ENCODE measurements at regions not wholly inside any gene's neighbourhood (a gene's known extent, or its start where the extent isn't known, plus 50 kb on each side); places are given as distances from the start of the nearest gene placed in this dataset.

DNA sequence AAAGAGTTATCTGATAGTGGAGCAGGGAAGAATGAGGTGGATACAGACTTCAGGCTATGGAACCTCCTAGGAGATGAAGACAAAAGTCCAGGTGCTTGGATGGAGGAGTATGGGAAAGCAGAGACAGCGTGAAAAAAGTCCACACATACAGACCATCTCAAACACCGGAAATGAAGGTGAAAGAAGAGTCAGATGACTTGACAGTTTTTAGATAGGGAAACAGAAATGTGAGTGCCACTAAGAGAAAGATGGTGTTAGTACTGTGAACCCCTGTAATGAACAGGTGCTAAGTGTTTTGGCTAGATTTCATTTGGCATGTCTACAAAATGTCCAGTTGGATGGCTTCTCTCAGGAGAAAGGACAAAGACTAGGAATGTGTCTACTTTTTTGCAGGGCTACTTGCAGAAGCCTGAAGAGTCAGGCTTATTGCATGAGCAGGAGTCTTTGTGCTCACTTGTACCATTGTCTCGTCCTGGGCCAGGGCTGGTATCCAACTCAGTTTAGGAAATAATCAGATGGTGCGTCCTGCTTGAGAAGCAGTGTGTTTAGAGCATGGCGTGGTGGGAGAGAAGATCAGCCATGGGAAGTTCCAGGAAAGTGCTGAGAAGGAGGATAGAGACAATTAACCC lies 90.6 kb upstream of the STARD4 start:
- H3K9me2 ChIP-seq = no peaks in the 10 kb centered on the region
- H3K4me3 ChIP-seq (ENCODE audit: low read depth in 2 of 2, low read length in 1 of 2) = no peak overlapping the region
- H3K79me2 ChIP-seq (ENCODE audit: insufficient read depth) = no peaks in the 10 kb centered on the region
- H3K27ac ChIP-seq (ENCODE audit: low read depth in 2 of 2, low read length in 1 of 2) = no peak overlapping the region
- TF ChIP-seq YY1 (IDR thresholded peaks at IDR 0.05; ENCODE audit: low read depth) (no peak), RAD21 (IDR thresholded peaks at IDR 0.05; ENCODE audit: low read length) (no peak), CHD2 (IDR thresholded peaks at IDR 0.05; ENCODE audit: low read length, partially characterized antibody) (no peak), NFIC (IDR thresholded peaks at IDR 0.05; ENCODE audit: borderline replicate concordance) (no peak), RCOR1 (IDR thresholded peaks at IDR 0.05; ENCODE audit: low read length) (no peak), GABPA (IDR thresholded peaks at IDR 0.05; ENCODE audit: low read depth) (no peak), SIN3A (IDR thresholded peaks at IDR 0.05; ENCODE audit: borderline replicate concordance, low read depth, low read length) (no peak), POLR2AphosphoS5 (IDR thresholded peaks at IDR 0.05; ENCODE audit: low read depth, low read length) (no peak), USF1 (IDR thresholded peaks at IDR 0.05; ENCODE audit: borderline replicate concordance, low read depth) (no peak)
- TF ChIP-seq, protein P1, sequence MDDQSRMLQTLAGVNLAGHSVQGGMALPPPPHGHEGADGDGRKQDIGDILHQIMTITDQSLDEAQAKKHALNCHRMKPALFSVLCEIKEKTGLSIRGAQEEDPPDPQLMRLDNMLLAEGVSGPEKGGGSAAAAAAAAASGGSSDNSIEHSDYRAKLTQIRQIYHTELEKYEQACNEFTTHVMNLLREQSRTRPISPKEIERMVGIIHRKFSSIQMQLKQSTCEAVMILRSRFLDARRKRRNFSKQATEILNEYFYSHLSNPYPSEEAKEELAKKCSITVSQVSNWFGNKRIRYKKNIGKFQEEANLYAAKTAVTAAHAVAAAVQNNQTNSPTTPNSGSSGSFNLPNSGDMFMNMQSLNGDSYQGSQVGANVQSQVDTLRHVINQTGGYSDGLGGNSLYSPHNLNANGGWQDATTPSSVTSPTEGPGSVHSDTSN (IDR thresholded peaks at IDR 0.05) = no peak
- no peaks in the 10 kb centered on the region for H3K36me3 ChIP-seq (replicated peaks in 1 of 2; ENCODE audit: control insufficient read depth in 1 of 2, insufficient read depth in 2 of 2, low read length in 1 of 2)
- no peak overlapping the region for H2AFZ ChIP-seq (ENCODE audit: low read depth)
- H4K20me1 ChIP-seq (ENCODE audit: insufficient read depth) = no peaks in the 10 kb centered on the region
- H3K4me1 ChIP-seq (ENCODE audit: control insufficient read depth in 1 of 2, insufficient read depth in 2 of 2, low read depth in 1 of 2, low read length in 1 of 2) = no peaks in the 10 kb centered on the region
- H3K27me3 ChIP-seq (ENCODE audit: insufficient read depth) = no peaks in the 10 kb centered on the region
- no peak for DNase-seq
- no peak overlapping the region for H3K4me2 ChIP-seq
- ChIA-PET POLR2A (no interaction called here), CTCF (no interaction called here)
- H3K9ac ChIP-seq = no peak overlapping the region
- no peaks in the 10 kb centered on the region for H3K9me3 ChIP-seq
- H3F3A ChIP-seq (replicated peaks; ENCODE audit: insufficient read depth) = no peaks in the 10 kb centered on the region
- WGBS (ENCODE audit: low lambda C conversion rate) = 87% methylated on average over 5 of the region's 5 CpGs

GRCh38 chr5:111598996-111599395 lies 86.7 kb upstream of the STARD4 start:
- Histone ChIP-seq H3F3A (replicated peaks; ENCODE audit: insufficient read depth) (no peaks in the 10 kb centered on the region), H4K20me1 (ENCODE audit: insufficient read depth) (no peaks in the 10 kb centered on the region), H3K4me3 (ENCODE audit: low read depth in 2 of 2, low read length in 1 of 2) (no peak overlapping the region), H2AFZ (ENCODE audit: low read depth) (no peak overlapping the region), H3K9me3 (no peaks in the 10 kb centered on the region), H3K9me2 (no peaks in the 10 kb centered on the region), H3K9ac (no peak overlapping the region), H3K4me1 (ENCODE audit: control insufficient read depth in 1 of 2, insufficient read depth in 2 of 2, low read depth in 1 of 2, low read length in 1 of 2) (no peaks in the 10 kb centered on the region), H3K27ac (ENCODE audit: low read depth in 2 of 2, low read length in 1 of 2) (no peak overlapping the region), H3K4me2 (no peak overlapping the region), H3K79me2 (ENCODE audit: insufficient read depth) (no peaks in the 10 kb centered on the region), H3K36me3 (replicated peaks in 1 of 2; ENCODE audit: control insufficient read depth in 1 of 2, insufficient read depth in 2 of 2, low read length in 1 of 2) (no peaks in the 10 kb centered on the region), H3K27me3 (ENCODE audit: insufficient read depth) (no peaks in the 10 kb centered on the region)
- TF ChIP-seq YY1 (IDR thresholded peaks at IDR 0.05; ENCODE audit: low read depth) = no peak
- ChIA-PET CTCF (no interaction called here), POLR2A (no interaction called here)
- no peak for DNase-seq
- WGBS (ENCODE audit: low lambda C conversion rate) = 11% methylated on average over 1 of the region's 2 CpGs

DNA sequence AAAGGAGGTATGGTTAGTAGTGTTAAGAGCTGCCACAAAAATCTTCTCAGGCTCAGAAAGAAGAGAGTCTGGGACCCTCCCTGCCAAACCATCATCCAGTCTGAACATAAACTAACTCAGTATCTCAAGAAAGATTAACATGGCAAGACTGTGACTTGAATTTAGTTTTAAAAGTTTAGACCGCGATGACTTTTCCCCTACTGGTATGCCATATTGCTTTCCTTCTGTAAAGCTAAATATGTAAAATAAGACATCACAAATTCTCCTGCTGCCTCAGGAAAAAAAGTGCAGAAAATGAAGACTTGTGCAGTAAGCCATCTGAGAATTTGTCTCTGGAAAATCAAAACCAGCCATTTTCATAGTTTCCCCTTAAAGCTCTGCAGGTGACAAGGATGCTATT lies 85.2 kb upstream of the STARD4 start:
- no peak overlapping the region for H3K4me3 ChIP-seq (ENCODE audit: low read depth in 2 of 2, low read length in 1 of 2)
- CTCF ChIA-PET = no interaction called here
- H2AFZ ChIP-seq (ENCODE audit: low read depth) = no peak overlapping the region
- TF ChIP-seq MAX (IDR thresholded peaks at IDR 0.05; ENCODE audit: low read depth) (no peak), FOXM1 (IDR thresholded peaks at IDR 0.05; ENCODE audit: low read depth) (no peak), EZH2phosphoT487 (IDR thresholded peaks at IDR 0.05; ENCODE audit: borderline replicate concordance, low read depth) (no peak), MEF2A (IDR thresholded peaks at IDR 0.05; ENCODE audit: borderline replicate concordance, low read depth) (no peak), FOXJ3 (CRISPR knock-in tag; IDR thresholded peaks at IDR 0.05) (no peak), RCOR1 (IDR thresholded peaks at IDR 0.05; ENCODE audit: low read length) (no peak), SIN3A (IDR thresholded peaks at IDR 0.05; ENCODE audit: borderline replicate concordance, low read depth, low read length) (no peak), USF1 (IDR thresholded peaks at IDR 0.05; ENCODE audit: borderline replicate concordance, low read depth) (no peak)
- TF ChIP-seq, protein P2, sequence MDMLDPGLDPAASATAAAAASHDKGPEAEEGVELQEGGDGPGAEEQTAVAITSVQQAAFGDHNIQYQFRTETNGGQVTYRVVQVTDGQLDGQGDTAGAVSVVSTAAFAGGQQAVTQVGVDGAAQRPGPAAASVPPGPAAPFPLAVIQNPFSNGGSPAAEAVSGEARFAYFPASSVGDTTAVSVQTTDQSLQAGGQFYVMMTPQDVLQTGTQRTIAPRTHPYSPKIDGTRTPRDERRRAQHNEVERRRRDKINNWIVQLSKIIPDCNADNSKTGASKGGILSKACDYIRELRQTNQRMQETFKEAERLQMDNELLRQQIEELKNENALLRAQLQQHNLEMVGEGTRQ (IDR thresholded peaks at IDR 0.05; ENCODE audit: borderline replicate concordance, low read depth, low read length) = no peak
- TF ChIP-seq, protein P3, sequence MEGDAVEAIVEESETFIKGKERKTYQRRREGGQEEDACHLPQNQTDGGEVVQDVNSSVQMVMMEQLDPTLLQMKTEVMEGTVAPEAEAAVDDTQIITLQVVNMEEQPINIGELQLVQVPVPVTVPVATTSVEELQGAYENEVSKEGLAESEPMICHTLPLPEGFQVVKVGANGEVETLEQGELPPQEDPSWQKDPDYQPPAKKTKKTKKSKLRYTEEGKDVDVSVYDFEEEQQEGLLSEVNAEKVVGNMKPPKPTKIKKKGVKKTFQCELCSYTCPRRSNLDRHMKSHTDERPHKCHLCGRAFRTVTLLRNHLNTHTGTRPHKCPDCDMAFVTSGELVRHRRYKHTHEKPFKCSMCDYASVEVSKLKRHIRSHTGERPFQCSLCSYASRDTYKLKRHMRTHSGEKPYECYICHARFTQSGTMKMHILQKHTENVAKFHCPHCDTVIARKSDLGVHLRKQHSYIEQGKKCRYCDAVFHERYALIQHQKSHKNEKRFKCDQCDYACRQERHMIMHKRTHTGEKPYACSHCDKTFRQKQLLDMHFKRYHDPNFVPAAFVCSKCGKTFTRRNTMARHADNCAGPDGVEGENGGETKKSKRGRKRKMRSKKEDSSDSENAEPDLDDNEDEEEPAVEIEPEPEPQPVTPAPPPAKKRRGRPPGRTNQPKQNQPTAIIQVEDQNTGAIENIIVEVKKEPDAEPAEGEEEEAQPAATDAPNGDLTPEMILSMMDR (IDR thresholded peaks at IDR 0.05) = no peak

More for the DNA sequence above, 85.2 kb upstream of the STARD4 start:
- Histone ChIP-seq H3K9ac (no peak overlapping the region), H4K20me1 (ENCODE audit: insufficient read depth) (no peaks in the 10 kb centered on the region), H3K4me2 (no peak overlapping the region), H3K27me3 (ENCODE audit: insufficient read depth) (no peaks in the 10 kb centered on the region), H3K9me3 (no peaks in the 10 kb centered on the region), H3K36me3 (replicated peaks in 1 of 2; ENCODE audit: control insufficient read depth in 1 of 2, insufficient read depth in 2 of 2, low read length in 1 of 2) (no peaks in the 10 kb centered on the region), H3K4me1 (ENCODE audit: control insufficient read depth in 1 of 2, insufficient read depth in 2 of 2, low read depth in 1 of 2, low read length in 1 of 2) (no peaks in the 10 kb centered on the region), H3K27ac (ENCODE audit: low read depth in 2 of 2, low read length in 1 of 2) (no peak overlapping the region), H3K9me2 (no peaks in the 10 kb centered on the region), H3F3A (replicated peaks; ENCODE audit: insufficient read depth) (no peaks in the 10 kb centered on the region), H3K79me2 (ENCODE audit: insufficient read depth) (no peaks in the 10 kb centered on the region)
- POLR2A ChIA-PET = no interaction called here
- DNase-seq = no peak
- WGBS (ENCODE audit: low lambda C conversion rate) = 52% methylated on average over 2 of the region's 2 CpGs
